AG04449 (cell line): ENCODE measurements at regions not wholly inside any gene's neighbourhood (a gene's known extent, or its start where the extent isn't known, plus 50 kb on each side); places are given as distances from the start of the nearest gene placed in this dataset.

Source experiments
- CTCF ChIA-PET: fragments of 350-600 bp; formaldehyde crosslinking; extraction: SDS; loops from one replicate; lab custom pipeline; 2021; ENCODE audit warnings: antibody characterized with exemption; lab: Yijun Ruan, JAX
- POLR2A ChIA-PET: fragments of 400-600, 350-600 bp; formaldehyde crosslinking; extraction: SDS; loops from one replicate; lab custom pipeline; 2020; ENCODE audit warnings: antibody characterized with exemption, inconsistent platforms; lab: Yijun Ruan, JAX
- DNase-seq: peaks from one replicate; pipeline ENCODE4 v3.0.0-alpha.2; 2010; ENCODE audit warnings: low read depth, low spot score
- H3K4me3 ChIP-seq: 2 replicates; pipeline ENCODE4 v1.5.1; 2011; ENCODE audit warnings: low read depth, mild to moderate bottlenecking, control low read depth, low read length
- CTCF ChIP-seq: IDR thresholded peaks from one replicate; pipeline ENCODE4 v1.5.1; 2011; ENCODE audit warnings: mild to moderate bottlenecking, moderate library complexity, low read length, control low read depth, inconsistent platforms; ENCODE audit not compliant: insufficient read depth; ENCODE audit errors: missing control alignments

- H3K4me3 ChIP-seq = no peak overlapping the region
- ChIA-PET CTCF (no interaction called here), POLR2A (no interaction called here)
- TF ChIP-seq CTCF = no peak
- no peak for DNase-seq
Measured at GRCh38 chr7:126227055-126227454, 1025.7 kb downstream of the GRM8 start.

GRCh38 chr7:126223729-126224128 is 1029.0 kb downstream of the GRM8 start:
- TF ChIP-seq CTCF = no peak
- CTCF ChIA-PET = no interaction called here
- DNase-seq = no peak
- POLR2A ChIA-PET = no interaction called here
- no peak overlapping the region for H3K4me3 ChIP-seq

DNA sequence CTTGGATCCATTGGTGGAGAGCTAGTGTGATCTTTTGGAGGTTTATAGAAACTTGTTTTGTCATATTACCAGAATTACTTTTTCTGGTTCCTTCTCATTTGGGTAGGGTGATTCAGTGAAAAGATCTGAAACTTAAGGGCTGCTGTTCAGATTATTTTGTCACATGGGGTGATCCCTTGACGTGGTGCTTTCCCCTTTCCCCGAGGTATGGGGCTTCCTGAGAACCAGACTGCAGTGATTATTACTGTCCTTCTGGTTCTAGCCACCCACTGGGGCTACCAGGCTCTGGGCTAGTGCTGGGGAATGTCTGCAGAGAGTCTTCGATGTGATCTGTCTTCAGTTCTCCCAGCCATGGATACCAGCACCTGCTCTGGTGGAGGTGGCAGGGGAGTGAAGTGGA is 1030.0 kb downstream of the GRM8 start:
- no peak for DNase-seq
- no peak overlapping the region for H3K4me3 ChIP-seq
- no peak for TF ChIP-seq CTCF
- POLR2A ChIA-PET = no interaction called here
- CTCF ChIA-PET = no interaction called here

DNA sequence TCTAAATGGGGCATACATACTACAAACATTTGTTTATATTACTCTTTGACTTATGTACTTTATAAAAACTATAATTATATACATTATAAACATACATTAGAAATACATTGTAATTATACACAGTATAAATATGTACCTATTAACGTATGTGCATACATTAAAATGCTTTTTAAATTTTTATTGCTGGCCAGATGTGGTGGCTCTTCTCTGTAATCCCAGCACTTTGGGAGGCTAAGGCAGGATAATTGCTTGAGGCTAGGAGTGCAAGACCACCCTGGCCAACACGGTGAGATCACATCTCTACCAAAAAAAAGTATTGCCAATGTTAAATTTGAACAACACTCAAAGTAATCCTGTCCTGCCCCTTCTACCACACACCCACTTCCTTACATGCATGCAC is 1037.0 kb downstream of the GRM8 start:
- no peak for TF ChIP-seq CTCF
- CTCF ChIA-PET = no interaction called here
- no peak for DNase-seq
- POLR2A ChIA-PET = no interaction called here
- H3K4me3 ChIP-seq = no peak overlapping the region

DNA sequence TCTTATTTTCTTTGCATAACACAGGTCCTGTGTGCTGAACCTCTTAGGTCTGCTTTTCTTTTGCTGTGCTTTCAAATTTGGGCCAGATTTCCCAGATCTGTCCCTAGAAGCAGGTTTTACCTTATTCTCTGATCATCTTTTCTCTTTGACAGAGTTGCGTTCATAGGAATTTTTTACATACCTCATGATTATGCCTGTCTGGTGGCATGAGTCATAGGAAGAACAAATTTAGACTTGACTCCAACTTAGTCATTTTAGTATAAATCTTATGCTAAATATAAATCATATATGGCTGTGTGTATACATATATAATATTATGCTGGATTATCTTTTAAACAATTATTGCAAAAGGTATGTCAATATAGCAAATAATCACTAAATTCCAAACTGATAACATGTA is 1038.9 kb downstream of the GRM8 start:
- POLR2A ChIA-PET = no interaction called here
- CTCF ChIA-PET = no interaction called here
- H3K4me3 ChIP-seq = no peak overlapping the region
- DNase-seq = no peak
- no peak for TF ChIP-seq CTCF

- POLR2A ChIA-PET = no interaction called here
- TF ChIP-seq CTCF = no peak
- H3K4me3 ChIP-seq = no peak overlapping the region
- DNase-seq = no peak
- CTCF ChIA-PET = no interaction called here
Measured at GRCh38 chr7:126211875-126212274, 1040.9 kb downstream of the GRM8 start.
